NCI-H187 (cell line): ENCODE measurements at regions not wholly inside any gene's neighbourhood (a gene's known extent, or its start where the extent isn't known, plus 50 kb on each side); places are given as distances from the start of the nearest gene placed in this dataset.

Source experiments
- DNase-seq, 2 experiments: peaks; one replicate each; lab custom pipeline; 2025; lab: John Stamatoyannopoulos, UW

GRCh38 chr9:80380301-80380700 lies 808.5 kb downstream of the TLE4 start:
- no peak for DNase-seq

DNA sequence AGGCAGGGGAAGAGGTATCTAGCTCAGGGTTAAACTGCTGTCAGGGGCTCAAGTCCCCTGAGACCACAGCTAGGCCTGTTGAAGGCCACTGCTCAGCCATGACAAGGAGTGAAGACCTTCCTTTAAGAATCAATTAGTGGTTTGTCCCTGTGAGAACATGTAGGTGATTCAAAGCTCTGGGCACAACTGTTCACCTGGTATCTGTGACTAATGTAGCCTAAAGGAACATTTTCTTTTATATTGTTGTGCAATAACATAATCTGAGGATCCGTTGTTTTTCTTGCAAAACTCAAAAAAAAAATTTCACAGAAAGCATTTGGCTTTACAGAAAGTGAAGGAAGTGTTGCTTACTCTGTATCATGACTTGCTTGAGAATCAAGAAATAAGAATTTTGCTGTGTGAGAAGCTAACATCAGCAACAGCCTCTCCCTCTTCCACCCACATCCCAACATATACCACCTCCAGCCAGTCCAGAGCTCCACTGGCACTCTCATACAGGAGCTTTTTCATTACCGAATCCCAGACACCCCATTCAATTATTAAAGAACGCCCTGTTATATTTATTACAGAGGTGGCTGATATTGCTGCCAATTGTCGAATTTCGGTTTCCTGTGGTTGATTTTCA lies 807.0 kb downstream of the TLE4 start:
- DNase-seq, result no peak

GRCh38 chr9:80376180-80376579 lies 804.4 kb downstream of the TLE4 start:
- no peak for DNase-seq

GRCh38 chr9:80375477-80375876 lies 803.7 kb downstream of the TLE4 start:
- no peak for DNase-seq

DNA sequence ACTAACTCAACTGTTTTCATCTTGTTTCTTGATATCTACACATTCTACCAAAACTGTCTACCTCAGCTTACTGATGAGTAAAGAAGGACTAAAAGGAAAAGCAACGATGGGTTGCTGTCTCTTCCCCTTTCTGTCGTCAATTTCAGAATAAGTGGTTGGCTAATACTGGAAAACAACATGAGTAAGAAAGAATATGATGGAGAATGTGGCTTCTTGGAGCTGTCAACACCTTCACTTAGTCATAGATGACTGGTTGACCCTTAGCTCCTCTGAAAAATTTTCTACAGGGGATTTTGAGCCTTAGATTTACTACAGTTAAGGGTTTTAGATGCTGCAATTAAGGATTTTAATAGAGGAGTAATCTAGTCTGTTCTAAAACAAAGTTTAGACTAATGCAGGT lies 797.9 kb downstream of the TLE4 start:
- no peak for DNase-seq

DNA sequence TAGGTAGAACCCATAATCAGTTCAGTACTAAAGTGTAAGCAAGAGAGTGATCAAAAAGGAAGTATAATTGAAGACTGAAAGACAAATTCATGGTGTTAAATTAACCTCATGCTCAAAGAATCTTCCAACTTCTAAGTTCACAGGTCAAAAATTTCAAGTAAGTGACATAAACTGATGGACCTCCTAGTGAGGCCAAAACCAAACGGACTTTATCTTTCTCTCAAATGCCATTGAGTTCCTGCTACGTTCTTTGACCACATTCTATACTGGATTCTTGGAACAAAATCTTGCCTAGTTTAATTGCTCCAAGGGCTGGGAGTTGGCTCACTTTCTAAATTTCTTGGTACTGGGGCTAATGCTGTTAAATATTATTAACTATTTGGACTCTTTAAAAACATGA lies 794.9 kb downstream of the TLE4 start:
- no peak for DNase-seq

DNA sequence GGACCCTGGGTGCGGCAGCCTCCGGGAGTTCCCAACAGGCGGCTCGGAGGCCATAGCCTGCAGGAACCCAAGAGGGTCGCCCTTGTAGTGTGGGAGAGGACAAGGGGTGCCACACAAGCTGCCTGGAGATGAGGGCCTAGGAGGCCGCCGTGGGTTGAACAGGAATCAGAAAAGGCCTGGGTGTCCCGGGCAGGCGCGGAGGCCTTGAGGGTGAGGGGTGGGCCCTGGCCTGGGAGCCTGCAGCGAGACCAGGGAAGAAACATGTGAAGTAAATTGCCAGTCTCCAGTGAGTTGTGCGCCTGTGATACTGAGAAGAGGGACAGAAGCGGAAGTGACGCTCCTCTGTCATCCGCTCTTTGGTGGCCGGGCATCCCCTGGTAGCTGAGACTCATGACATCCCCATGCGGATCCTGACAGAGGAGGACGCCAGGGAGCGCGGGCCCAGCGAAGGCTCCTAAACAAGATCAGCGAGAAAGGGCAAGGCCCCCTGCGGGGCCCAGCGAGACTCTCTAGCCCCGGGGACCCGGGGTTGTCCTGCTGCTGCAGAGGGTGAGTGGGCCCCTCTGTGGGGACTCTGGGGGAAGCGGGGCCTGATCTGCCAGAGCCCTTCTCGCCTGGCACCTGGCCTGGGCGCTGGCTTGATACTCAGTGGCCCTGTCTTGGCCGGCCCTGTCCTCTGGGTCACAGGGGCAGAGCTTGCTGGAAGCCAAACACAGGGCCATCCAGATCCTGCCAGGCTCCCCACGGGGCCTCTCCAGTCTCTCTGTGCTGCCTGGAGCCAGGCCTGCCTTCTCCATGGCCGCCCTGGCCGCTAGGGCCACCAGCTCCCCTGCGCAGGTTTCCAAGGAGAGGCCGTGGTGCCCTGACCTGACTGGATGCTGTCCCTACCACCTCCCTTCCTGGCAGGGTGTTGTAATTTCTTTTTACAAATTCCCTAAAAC lies 788.4 kb downstream of the TLE4 start:
- DNase-seq, result no peak

DNA sequence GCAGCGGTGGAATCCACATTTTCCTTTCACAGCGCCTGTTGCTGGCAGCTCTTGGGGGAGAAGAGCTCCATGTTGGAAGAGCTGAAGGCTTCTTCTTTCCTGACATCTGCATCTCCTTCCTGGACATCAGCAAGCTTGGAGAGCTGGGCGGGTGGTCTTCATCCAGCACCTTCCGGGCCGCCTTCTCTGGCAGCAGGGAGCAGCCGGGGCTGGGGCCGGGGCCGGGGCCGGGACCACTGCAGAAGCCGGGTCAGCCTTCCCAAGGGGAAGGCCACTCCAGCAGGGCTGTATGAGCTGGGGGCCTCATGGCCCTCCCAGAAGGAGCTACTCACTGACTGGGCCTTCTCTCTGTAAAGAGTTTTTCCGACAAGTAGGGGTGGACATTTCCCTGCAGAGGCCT lies 787.5 kb downstream of the TLE4 start:
- DNase-seq, result no peak

GRCh38 chr9:80352967-80353366 lies 781.2 kb downstream of the TLE4 start:
- no peak for DNase-seq

- no peak for DNase-seq
These were observed 779.8 kb downstream of the TLE4 start for GRCh38 chr9:80351612-80352011.

DNA sequence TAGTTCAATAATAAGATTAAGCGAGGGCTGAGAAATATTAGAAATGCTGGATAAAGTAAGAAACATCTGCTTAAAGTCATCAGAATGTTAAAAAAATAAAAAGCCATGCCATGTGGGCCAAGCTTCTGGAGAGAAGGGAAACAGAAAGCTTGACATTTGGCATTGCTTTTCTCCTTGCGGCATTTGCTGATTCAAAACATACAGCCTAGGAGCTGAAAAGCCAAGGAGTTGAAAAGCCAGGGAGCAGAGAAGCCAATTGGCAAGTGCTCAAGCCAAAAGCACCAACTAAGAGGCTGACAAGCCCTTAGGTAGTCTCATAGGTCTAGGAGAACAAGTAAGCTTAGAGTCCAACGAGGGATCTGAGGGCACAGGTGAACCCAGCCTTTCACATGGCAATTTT lies 754.3 kb downstream of the TLE4 start:
- no peak for DNase-seq

DNA sequence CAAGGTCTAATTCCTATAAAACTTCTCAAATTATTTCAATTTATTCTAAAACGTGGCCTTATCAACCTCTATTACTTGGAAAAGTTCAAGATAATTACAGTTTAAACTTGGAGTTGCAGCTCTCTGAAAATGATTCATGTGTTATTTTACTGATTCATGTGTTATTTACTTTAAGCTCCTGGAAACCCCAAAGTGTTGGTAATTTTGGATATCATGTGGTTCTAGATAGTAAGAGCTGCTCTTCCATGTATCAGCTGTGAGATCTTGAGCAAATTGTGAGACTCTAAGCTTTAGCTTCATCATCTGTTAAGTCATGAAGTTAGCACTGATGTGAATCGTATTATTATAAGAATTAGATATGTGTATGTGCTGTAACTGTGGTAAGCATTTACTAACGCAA lies 749.2 kb downstream of the TLE4 start:
- no peak for DNase-seq

GRCh38 chr9:80320480-80320879 lies 748.7 kb downstream of the TLE4 start:
- DNase-seq, result no peak

- DNase-seq, result no peak
These were observed 733.4 kb downstream of the TLE4 start for GRCh38 chr9:80305136-80305535.

DNA sequence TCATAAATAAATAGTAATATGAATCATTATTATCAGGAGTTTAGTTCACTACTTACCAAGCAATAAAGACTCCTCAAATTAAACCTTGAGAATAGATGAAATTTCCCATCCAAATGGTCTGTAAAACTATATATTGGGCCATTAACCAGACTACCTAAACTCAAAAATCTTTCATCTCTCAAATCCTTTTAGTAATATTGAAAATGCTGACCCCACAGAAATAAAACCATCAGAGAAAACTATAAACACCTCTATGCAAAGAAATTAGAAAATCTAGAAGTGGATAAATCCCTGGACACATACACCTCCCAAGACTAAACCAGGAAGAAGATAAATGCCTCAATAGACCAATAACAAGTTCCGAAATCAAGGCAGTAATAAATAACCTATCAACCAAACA lies 723.2 kb downstream of the TLE4 start:
- DNase-seq, result no peak

DNA sequence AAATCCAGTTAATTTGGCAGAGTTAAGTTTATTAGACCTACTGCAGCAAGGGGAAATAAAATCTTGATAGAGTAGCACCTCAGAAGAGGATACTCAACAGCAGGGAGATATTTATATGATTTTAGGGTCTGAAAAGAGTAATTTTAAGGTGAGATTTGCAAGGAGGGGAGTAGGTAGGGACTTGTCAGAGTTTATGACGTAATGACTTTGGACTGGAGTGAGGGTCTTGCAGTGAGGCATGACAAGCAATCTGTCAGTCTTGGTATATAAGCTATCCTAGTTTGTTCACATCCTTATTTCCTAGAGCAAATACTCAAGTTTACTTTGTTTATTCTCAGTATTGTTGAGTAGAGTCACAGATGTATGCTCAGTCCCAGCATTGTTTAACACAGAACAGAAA lies 722.6 kb downstream of the TLE4 start:
- no peak for DNase-seq

- DNase-seq, result no peak
These were observed 720.5 kb downstream of the TLE4 start for GRCh38 chr9:80292231-80292630.

DNA sequence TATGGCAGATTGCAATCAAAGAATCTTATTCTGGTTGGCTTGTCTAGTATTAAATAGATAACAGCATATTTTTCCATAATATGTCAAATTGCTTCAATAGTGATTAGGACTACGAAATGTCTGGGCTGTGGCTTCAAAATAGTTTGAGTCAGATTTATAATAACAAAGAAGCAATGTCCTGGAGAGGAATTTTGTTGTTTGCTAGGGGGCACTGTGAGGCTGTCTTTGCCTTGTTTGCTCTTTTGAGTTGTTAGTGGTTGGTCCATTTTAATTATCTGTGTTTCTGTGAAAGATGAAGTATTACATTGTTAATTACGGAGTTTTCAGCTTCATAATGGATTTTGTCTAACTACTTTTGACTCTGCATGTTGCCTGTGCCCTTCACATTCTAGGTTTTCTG lies 713.6 kb downstream of the TLE4 start:
- no peak for DNase-seq

DNA sequence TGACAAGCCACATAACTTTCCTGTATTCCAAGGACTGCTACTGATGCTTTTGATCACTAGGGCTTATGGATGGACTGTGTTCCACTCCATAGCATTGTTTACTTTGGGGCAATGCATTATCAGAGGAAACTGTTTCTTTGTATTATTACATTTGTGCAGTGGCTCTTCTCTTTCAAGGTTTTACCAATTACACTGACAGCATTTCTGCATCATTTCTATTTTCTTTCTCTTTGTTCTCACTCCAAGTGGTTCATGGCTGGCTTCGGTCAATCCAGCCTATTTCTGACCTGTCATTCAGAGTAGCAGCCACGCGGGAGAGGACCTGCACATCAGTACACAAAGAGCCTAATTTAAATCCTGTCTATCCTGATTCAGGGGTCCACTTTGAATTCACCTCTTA lies 711.0 kb downstream of the TLE4 start:
- no peak for DNase-seq

DNA sequence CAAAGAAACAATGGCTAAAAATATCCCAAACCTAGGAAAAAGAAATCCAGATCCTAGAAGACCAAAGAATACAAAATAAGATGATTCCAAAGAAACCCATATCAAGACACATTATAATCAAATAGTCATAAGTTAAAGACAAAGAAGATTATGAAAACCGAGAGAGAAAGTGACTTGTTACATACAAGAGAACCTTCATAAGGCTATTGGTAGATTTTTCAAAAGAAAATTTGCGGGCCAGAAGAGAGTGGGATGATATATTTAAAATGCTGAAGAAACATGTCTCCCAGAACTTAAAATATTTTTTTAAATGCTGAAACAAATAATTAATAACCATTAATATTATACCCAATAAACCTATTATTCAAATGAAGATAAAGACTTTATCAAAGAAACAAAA lies 687.3 kb downstream of the TLE4 start:
- no peak for DNase-seq

- no peak for DNase-seq
These were observed 680.0 kb downstream of the TLE4 start for GRCh38 chr9:80251778-80252177.

DNA sequence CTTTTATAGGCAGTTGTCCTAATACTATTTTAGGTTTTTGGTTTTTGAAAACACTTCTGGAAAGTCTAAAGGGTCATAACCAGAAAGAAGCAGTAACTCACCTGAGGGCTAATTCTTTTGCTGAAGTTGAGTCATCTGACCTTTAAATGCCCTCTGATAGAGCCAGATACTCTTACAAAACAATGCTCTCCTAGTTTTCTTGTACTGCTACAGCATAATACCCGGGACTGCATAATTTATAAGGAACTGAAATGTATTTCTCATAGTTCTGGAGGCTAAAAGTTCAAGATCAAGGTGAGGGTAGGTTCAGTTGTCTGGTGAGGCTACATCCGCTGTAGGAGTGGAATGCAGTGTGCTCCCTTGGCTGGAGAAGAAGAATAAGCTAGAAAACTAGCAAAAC lies 670.3 kb downstream of the TLE4 start:
- no peak for DNase-seq

DNA sequence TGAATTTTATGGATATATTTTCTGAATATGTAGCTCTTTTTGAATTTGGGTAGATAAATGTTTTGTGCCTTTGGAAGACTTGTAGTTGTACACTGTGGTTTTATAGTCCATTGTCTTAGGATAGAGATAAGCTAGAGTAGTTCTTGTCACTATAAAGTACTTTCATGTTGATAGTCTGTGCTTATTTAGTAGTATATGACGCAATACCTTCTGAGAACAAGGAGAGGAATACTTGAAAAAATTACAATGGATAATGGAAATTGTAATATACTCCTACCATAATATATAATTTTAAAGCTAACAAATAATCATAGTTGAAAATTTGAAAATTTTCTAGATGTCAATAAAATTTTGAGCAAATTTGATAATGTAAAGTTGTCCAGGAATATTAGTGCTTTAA lies 664.0 kb downstream of the TLE4 start:
- no peak for DNase-seq

GRCh38 chr9:80233906-80234305 lies 662.1 kb downstream of the TLE4 start:
- DNase-seq, result no peak
